AG09309 (cell line): ENCODE measurements at regions not wholly inside any gene's neighbourhood (a gene's known extent, or its start where the extent isn't known, plus 50 kb on each side); places are given as distances from the start of the nearest gene placed in this dataset.

Experiments used
- DNase-seq: peaks from one replicate; pipeline ENCODE4 v3.0.0-alpha.2; 2010; ENCODE audit warnings: low read depth
- H3K4me3 ChIP-seq: 2 replicates; pipeline ENCODE4 v1.5.1; 2011; ENCODE audit warnings: mild to moderate bottlenecking, low read depth, low read length, moderate library complexity; ENCODE audit not compliant: control insufficient read depth
- TF ChIP-seq, protein P1 (sequence below): IDR thresholded peaks from 2 replicates; pipeline ENCODE4 v1.5.1; 2011; ENCODE audit warnings: mild to moderate bottlenecking, low read depth, low read length, inconsistent platforms; ENCODE audit not compliant: insufficient read depth, control insufficient read depth; ENCODE audit errors: missing control alignments

DNA sequence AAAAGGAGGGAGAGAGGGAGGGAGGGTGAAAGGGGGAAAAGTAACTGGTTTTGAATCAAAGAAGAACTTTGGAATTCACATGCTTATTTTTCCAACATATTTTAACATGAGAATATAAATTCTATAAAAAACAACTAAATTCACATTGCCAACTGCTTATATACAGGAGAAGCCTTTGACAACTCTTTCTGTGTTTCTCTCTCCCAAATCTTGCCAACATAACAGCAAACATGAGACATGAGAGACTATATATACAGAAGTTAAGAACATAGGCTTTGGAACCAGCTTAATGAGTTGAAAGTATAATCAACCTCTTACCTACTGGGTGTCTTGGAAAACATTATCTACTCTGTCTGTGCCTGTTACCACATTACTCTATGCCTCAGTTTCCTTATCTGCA lies 493.3 kb downstream of the RFC3 start:
- H3K4me3 ChIP-seq, result no peak overlapping the region
- TF ChIP-seq, protein P1, sequence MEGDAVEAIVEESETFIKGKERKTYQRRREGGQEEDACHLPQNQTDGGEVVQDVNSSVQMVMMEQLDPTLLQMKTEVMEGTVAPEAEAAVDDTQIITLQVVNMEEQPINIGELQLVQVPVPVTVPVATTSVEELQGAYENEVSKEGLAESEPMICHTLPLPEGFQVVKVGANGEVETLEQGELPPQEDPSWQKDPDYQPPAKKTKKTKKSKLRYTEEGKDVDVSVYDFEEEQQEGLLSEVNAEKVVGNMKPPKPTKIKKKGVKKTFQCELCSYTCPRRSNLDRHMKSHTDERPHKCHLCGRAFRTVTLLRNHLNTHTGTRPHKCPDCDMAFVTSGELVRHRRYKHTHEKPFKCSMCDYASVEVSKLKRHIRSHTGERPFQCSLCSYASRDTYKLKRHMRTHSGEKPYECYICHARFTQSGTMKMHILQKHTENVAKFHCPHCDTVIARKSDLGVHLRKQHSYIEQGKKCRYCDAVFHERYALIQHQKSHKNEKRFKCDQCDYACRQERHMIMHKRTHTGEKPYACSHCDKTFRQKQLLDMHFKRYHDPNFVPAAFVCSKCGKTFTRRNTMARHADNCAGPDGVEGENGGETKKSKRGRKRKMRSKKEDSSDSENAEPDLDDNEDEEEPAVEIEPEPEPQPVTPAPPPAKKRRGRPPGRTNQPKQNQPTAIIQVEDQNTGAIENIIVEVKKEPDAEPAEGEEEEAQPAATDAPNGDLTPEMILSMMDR, result no peak
- DNase-seq, result no peak

DNA sequence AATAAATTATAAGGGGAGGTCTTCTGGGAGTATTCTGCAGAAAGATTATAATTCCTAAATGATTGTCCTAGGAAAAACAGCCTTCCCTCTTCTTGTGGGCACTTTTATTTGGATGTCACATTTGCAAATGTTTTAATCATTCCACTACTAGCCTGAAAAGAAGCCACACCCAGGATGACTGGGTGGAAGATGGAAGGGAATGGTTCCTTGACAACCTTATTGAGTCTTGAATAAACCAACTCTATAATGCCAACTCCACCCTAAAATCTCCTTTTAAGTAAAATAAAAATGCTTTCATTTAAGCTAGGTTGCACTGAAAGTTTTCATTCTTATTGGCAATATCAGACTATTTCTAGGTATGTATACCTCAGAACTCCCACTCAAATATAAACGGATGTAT lies 494.6 kb downstream of the RFC3 start:
- TF ChIP-seq, protein P1, result no peak
- H3K4me3 ChIP-seq, result no peak overlapping the region

DNA sequence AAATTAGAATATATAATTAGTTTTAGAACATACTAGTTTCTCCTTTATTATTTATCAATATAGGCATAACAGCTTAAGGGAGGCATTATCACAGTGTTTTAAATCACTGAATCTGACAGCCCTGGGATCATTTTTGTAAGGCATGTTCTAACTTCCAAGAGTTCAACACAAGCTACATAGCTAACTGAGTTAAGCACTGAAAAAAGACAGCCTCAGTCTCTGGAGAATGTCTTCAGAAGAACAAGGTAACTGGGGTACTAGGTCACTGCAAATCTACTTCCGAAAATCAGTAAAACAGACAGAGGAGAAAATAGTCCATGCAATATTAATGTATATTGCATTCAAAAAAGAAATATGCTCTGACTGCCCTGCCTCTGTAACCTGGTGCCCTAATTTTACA lies 502.1 kb downstream of the RFC3 start:
- no peak overlapping the region for H3K4me3 ChIP-seq
- TF ChIP-seq, protein P1, result no peak
- no peak for DNase-seq

More for the DNA sequence above, 494.6 kb downstream of the RFC3 start:
- DNase-seq, result no peak

DNA sequence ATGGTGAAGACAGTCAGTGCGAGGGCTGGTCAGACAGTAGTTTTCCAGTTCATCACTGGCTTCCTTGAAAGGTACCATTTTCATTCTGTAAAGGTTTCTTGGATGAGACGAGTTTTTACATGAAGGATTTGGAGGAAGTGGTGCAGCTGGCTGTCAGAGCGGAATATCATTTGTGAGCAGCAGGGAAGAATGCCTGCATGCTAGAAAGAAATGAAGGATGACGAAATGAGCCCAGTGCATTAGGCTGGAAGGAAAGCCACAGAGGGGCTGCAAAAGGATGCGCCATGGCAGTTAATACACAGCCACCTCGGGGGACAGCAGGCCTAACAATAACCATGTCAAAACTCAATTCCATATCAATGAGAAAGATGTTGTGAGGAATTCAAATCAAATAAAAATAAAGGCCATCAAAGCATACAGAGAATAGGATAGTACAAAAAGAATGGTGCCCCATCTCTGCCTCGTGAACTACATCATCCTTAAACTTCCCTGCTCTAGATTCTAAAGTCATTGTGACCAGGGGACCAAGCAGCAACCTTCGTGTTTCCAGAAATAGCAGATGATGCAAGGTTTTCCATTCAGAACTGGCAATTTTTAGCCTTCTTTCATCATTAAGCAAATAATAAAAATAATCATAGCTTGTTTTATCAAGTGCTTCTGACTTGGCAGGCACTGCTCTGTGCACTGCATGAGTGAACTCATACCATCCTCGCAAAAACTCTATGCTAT lies 504.2 kb downstream of the RFC3 start:
- no peak for DNase-seq
- TF ChIP-seq, protein P1, result no peak
- no peak overlapping the region for H3K4me3 ChIP-seq

DNA sequence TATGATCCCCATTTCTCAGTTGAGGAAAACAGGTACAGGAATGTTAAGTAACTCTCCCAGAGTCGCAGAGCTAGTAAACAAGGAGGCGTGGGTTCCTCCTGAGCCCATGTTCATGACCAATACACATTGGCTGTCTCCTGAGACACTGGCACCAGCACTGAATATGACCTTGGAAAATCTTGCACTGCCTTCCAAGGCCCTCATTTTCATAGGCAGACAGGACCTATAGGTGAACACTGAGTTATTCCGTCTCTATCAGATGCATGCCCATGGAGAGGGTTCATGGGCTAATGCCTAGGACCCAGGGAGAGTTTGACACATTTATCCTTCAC lies 504.8 kb downstream of the RFC3 start:
- DNase-seq, result no peak
- no peak overlapping the region for H3K4me3 ChIP-seq
- TF ChIP-seq, protein P1, result no peak

DNA sequence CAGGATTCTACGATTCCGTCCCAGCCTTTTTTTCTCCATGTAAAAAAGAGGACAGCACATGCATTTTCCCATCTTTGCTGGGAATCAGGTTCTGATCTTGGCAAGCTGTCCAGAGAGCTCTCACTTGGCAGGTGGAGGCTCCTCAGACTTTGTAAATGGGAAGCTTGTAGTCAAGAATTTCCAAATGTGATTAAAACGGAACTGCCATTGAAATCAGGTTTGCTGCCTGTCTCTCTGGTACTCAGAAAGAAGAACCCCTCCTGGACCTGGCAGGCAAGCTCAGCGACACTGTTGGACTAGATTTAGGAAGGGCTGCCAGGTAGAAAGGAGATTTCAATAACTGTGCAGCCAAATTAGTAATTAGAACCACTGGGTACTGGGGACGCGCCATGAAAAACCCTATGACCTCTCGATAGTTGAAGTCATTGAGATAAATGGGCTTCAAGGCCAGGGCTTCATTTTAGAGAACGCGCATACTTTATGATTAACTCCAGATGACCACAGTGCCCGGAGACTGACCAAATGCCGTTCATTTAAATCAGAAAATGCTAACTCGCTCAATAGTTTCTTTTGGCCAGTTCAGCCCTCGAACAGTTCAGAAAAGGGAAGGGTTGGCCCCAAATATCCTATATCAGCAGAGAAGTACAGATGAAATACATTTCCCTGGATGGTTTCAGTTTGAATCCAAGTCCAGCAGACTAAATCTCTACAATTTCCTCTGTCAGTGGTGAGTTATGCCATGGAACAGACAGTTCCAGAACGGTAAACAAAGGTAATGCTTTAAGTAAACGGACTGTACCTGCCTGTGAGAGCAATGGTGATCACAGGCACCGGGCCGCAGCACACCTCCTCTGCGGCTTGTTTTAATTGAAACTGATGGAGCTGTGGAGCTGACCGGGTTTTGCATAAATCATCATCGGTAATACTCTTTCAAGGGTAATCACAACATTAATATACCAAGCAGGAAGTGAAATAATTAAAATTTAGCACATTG lies 517.4 kb downstream of the RFC3 start:
- H3K4me3 ChIP-seq, result no peak overlapping the region
- no peak for DNase-seq
- TF ChIP-seq, protein P1, result no peak
